HL-60 (cell line): ENCODE measurements at regions not wholly inside any gene's neighbourhood (a gene's known extent, or its start where the extent isn't known, plus 50 kb on each side); places are given as distances from the start of the nearest gene placed in this dataset.

Experiments
- DNase-seq, 2 experiments: peaks; one replicate each; pipeline ENCODE4 v3.0.0-alpha.2; 2010 to 2020; ENCODE audit warnings: low read depth in 1 of 2, low spot score in 1 of 2
- H3K27ac ChIP-seq: fragments of 250-450 bp; sonication (Bioruptor Pico); replicated peaks from 2 replicates; pipeline ENCODE4 v1.5.1; 2020; ENCODE audit warnings: mild to moderate bottlenecking, moderate library complexity
- H3K27me3 ChIP-seq: fragments of 250-450 bp; sonication (Bioruptor Pico); 2 replicates; pipeline ENCODE4 v1.5.1; 2021; ENCODE audit warnings: mild to moderate bottlenecking, moderate library complexity; ENCODE audit not compliant: insufficient read depth, poor library complexity, severe bottlenecking
- H3K4me3 ChIP-seq: replicated peaks from 2 replicates; pipeline ENCODE4 v1.5.1; 2011; ENCODE audit warnings: mild to moderate bottlenecking, control low read depth, low read length; ENCODE audit not compliant: insufficient read depth
- CTCF ChIP-seq: IDR thresholded peaks from one replicate; pipeline ENCODE4 v1.5.1; 2011; ENCODE audit warnings: low read length, control low read depth, inconsistent platforms; ENCODE audit not compliant: insufficient read depth
- GABPA ChIP-seq: IDR thresholded peaks from 2 replicates; pipeline ENCODE4 v1.6.1; 2012; ENCODE audit warnings: low read depth
- POLR2AphosphoS5 ChIP-seq: IDR thresholded peaks from 2 replicates; pipeline ENCODE4 v1.6.1; 2012; ENCODE audit warnings: low read depth
- REST ChIP-seq: IDR thresholded peaks from 2 replicates; pipeline ENCODE4 v1.6.1; 2012; ENCODE audit warnings: low read depth; ENCODE audit not compliant: insufficient replicate concordance
- SPI1 ChIP-seq: IDR thresholded peaks from 2 replicates; pipeline ENCODE4 v1.6.1; 2012; ENCODE audit warnings: low read depth, mild to moderate bottlenecking, borderline replicate concordance

- DNase-seq: no peak
- H3K27me3 ChIP-seq: no peaks in the 10 kb centered on the region
- TF ChIP-seq POLR2AphosphoS5 (no peak), SPI1 (no peak), REST (no peak), GABPA (no peak), CTCF (no peak)
- no peak overlapping the region for H3K4me3 ChIP-seq
- H3K27ac ChIP-seq: no peak overlapping the region
Measured at GRCh38 chr14:48584031-48584430, 908.6 kb upstream of the MDGA2 start.

GRCh38 chr14:48582938-48583337 lies 907.5 kb upstream of the MDGA2 start:
- no peaks in the 10 kb centered on the region for H3K27me3 ChIP-seq
- TF ChIP-seq REST (no peak), CTCF (no peak), GABPA (no peak), POLR2AphosphoS5 (no peak), SPI1 (no peak)
- DNase-seq: no peak
- no peak overlapping the region for H3K27ac ChIP-seq
- H3K4me3 ChIP-seq: no peak overlapping the region

- TF ChIP-seq SPI1: no peak
- no peak for TF ChIP-seq REST
- TF ChIP-seq POLR2AphosphoS5: no peak
- no peak for TF ChIP-seq CTCF
- no peak for TF ChIP-seq GABPA
- no peak overlapping the region for H3K27ac ChIP-seq
- H3K27me3 ChIP-seq: no peaks in the 10 kb centered on the region
- DNase-seq: no peak
- H3K4me3 ChIP-seq: no peak overlapping the region
Measured at GRCh38 chr14:48580692-48581091, 905.3 kb upstream of the MDGA2 start.
